ENCODE measurements at regions not wholly inside any gene's neighbourhood (a gene's known extent, or its start where the extent isn't known, plus 50 kb on each side); places are given as distances from the start of the nearest gene placed in this dataset.

GRCh38 chr2:40955635-40956034 lies 503.7 kb upstream of the SLC8A1 start:
- TF ChIP-seq SPI1 (IDR thresholded peaks at IDR 0.05; ENCODE audit: borderline replicate concordance, low read depth) (no peak), POLR2AphosphoS5 (IDR thresholded peaks at IDR 0.05; ENCODE audit: low read depth) (no peak), GABPA (IDR thresholded peaks at IDR 0.05; ENCODE audit: low read depth) (no peak), CTCF (IDR thresholded peaks at IDR 0.05; ENCODE audit: insufficient read depth, low read length) (no peak), REST (IDR thresholded peaks at IDR 0.05; ENCODE audit: insufficient replicate concordance, low read depth) (no peak)
- DNase-seq (ENCODE audit: low read depth in 1 of 2, low spot score in 1 of 2) = no peak
- H3K4me3 ChIP-seq (replicated peaks; ENCODE audit: insufficient read depth, low read length) = no peak overlapping the region
- no peaks in the 10 kb centered on the region for H3K27me3 ChIP-seq (ENCODE audit: insufficient read depth, poor library complexity, severe bottlenecking)
- no peak overlapping the region for H3K27ac ChIP-seq (replicated peaks)

- TF ChIP-seq REST (IDR thresholded peaks at IDR 0.05; ENCODE audit: insufficient replicate concordance, low read depth) (no peak), GABPA (IDR thresholded peaks at IDR 0.05; ENCODE audit: low read depth) (peak; percentile 40; the same call in 1 of the 2 replicates), SPI1 (IDR thresholded peaks at IDR 0.05; ENCODE audit: borderline replicate concordance, low read depth) (peak; percentile 74; the same call in 1 of the 2 replicates)
- Histone ChIP-seq H3K4me3 (replicated peaks; ENCODE audit: insufficient read depth, low read length) (no peak overlapping the region), H3K27ac (replicated peaks) (peak overlapping the region; percentile 62), H3K27me3 (ENCODE audit: insufficient read depth, poor library complexity, severe bottlenecking) (no peaks in the 10 kb centered on the region)
- DNase-seq (ENCODE audit: low read depth in 1 of 2, low spot score in 1 of 2) = peak; percentile 90 to 96
These were observed 505.6 kb upstream of the SLC8A1 start for GRCh38 chr2:40957508-40957907.

- TF ChIP-seq CTCF (IDR thresholded peaks at IDR 0.05; ENCODE audit: insufficient read depth, low read length) (no peak), POLR2AphosphoS5 (IDR thresholded peaks at IDR 0.05; ENCODE audit: low read depth) (no peak), REST (IDR thresholded peaks at IDR 0.05; ENCODE audit: insufficient replicate concordance, low read depth) (no peak), SPI1 (IDR thresholded peaks at IDR 0.05; ENCODE audit: borderline replicate concordance, low read depth) (no peak), GABPA (IDR thresholded peaks at IDR 0.05; ENCODE audit: low read depth) (no peak)
- Histone ChIP-seq H3K27me3 (ENCODE audit: insufficient read depth, poor library complexity, severe bottlenecking) (no peaks in the 10 kb centered on the region), H3K4me3 (replicated peaks; ENCODE audit: insufficient read depth, low read length) (no peak overlapping the region), H3K27ac (replicated peaks) (no peak overlapping the region)
- DNase-seq (ENCODE audit: low read depth in 1 of 2, low spot score in 1 of 2) = no peak
These were observed 510.1 kb upstream of the SLC8A1 start for GRCh38 chr2:40962026-40962425.

Measured in HL-60 (cell line).